Caco-2 (cell line): ENCODE measurements at regions not wholly inside any gene's neighbourhood (a gene's known extent, or its start where the extent isn't known, plus 50 kb on each side); places are given as distances from the start of the nearest gene placed in this dataset.

ENCODE experiments used
- BruUV-seq: library from RNA; stranded (reverse); fragments of 400-500 nt; replicated peaks from 2 replicates; lab custom pipeline; 2021; lab: Mats Ljungman, UMichigan
- CTCF ChIA-PET: fragments of 300-600 bp; sonication (Branson Sonifier 250); formaldehyde crosslinking; loops from one replicate; lab custom pipeline; 2022; ENCODE audit warnings: antibody characterized with exemption; lab: Charles Lee
- POLR2A ChIA-PET: fragments of 300-600 bp; sonication (Branson Sonifier 250); formaldehyde crosslinking; loops from one replicate; lab custom pipeline; 2022; ENCODE audit warnings: antibody characterized with exemption; lab: Charles Lee
- DNase-seq, 2 experiments: peaks; one replicate each; pipeline versions ENCODE4 v3.0.0 to v3.0.0-alpha.2; 2020 to 2022
- H3K27me3 ChIP-seq: replicated peaks from 2 replicates; pipeline ENCODE4 v1.6.0; 2011; ENCODE audit warnings: low read length; ENCODE audit not compliant: control insufficient read depth, insufficient read depth
- H3K36me3 ChIP-seq: 2 replicates; pipeline ENCODE4 v1.5.1; 2011; ENCODE audit warnings: low read length; ENCODE audit not compliant: control insufficient read depth, insufficient read depth
- H3K4me1 ChIP-seq: fragments of 250-450 bp; sonication (Bioruptor Pico); 2 replicates; pipeline ENCODE4 v1.5.1; 2020; ENCODE audit warnings: mild to moderate bottlenecking
- H3K4me3 ChIP-seq: 2 replicates; pipeline ENCODE4 v1.5.1; 2011; ENCODE audit warnings: low read depth, mild to moderate bottlenecking, control low read depth, low read length
- H3K9me3 ChIP-seq: fragments of 250-450 bp; sonication (Bioruptor Pico); 2 replicates; pipeline ENCODE4 v1.5.1; 2020; ENCODE audit warnings: mild to moderate bottlenecking, moderate library complexity
- H3K27ac Mint-ChIP-seq: one replicate; pipeline ENCODE4 v1.8.0; 2022; ENCODE audit warnings: mixed read lengths; ENCODE audit not compliant: unreplicated experiment
- H3K27me3 Mint-ChIP-seq: one replicate; pipeline ENCODE4 v1.8.0; 2022; ENCODE audit warnings: mixed read lengths; ENCODE audit not compliant: insufficient read depth, unreplicated experiment
- H3K36me3 Mint-ChIP-seq: one replicate; pipeline ENCODE4 v1.8.0; 2022; ENCODE audit warnings: mild to moderate bottlenecking, mixed read lengths; ENCODE audit not compliant: insufficient read depth, unreplicated experiment
- H3K4me1 Mint-ChIP-seq: one replicate; pipeline ENCODE4 v1.8.0; 2022; ENCODE audit warnings: low read depth, mixed read lengths; ENCODE audit not compliant: unreplicated experiment
- H3K4me3 Mint-ChIP-seq: one replicate; pipeline ENCODE4 v1.8.0; 2022; ENCODE audit warnings: mild to moderate bottlenecking, moderate library complexity, mixed read lengths; ENCODE audit not compliant: unreplicated experiment
- H3K9me3 Mint-ChIP-seq: one replicate; pipeline ENCODE4 v1.8.0; 2022; ENCODE audit warnings: mixed read lengths; ENCODE audit not compliant: unreplicated experiment
- intact Hi-C: fragments of 100-400 bp; cut with micrococcal nuclease; formaldehyde crosslinking; loops from one replicate; pipeline ENCODE4 v1.10.0; 2022; ENCODE audit not compliant: unreplicated experiment
- TF ChIP-seq, protein P1 (sequence below), 2 experiments: fragments of 200-600 bp in 1 of 2; IDR thresholded peaks; 1 replicate in 1 of 2; 2 replicates in 1 of 2; pipeline versions ENCODE4 v1.5.1 to v1.8.0; 2011 to 2022; ENCODE audit warnings: antibody characterized with exemption in 1 of 2, control low read depth in 1 of 2, inconsistent platforms in 1 of 2, low read depth in 1 of 2, low read length in 1 of 2, mild to moderate bottlenecking in 1 of 2, moderate library complexity in 1 of 2; ENCODE audit not compliant: insufficient read depth in 1 of 2, severe bottlenecking in 1 of 2, unreplicated experiment in 1 of 2

- Mint-ChIP-seq H3K36me3 (no peaks in the 10 kb centered on the region), H3K4me3 (no peak overlapping the region), H3K9me3 (no peaks in the 10 kb centered on the region), H3K4me1 (peaks cover 4% of the 10 kb centered on the region), H3K27ac (no peak overlapping the region), H3K27me3 (no peaks in the 10 kb centered on the region)
- POLR2A ChIA-PET = no interaction called here
- DNase-seq = no peak
- Histone ChIP-seq H3K9me3 (no peaks in the 10 kb centered on the region), H3K4me3 (no peak overlapping the region), H3K27me3 (no peaks in the 10 kb centered on the region), H3K4me1 (peaks cover 8% of the 10 kb centered on the region), H3K36me3 (no peaks in the 10 kb centered on the region)
- CTCF ChIA-PET = interaction anchor here (1.0 kb wide), 1 partner anchor 29 kb away, joined by 3 read pairs; no protein-coding TSS in a partner anchor
- BruUV-seq = no TSS peak
- intact Hi-C loops = no loop called here
- TF ChIP-seq, protein P1, sequence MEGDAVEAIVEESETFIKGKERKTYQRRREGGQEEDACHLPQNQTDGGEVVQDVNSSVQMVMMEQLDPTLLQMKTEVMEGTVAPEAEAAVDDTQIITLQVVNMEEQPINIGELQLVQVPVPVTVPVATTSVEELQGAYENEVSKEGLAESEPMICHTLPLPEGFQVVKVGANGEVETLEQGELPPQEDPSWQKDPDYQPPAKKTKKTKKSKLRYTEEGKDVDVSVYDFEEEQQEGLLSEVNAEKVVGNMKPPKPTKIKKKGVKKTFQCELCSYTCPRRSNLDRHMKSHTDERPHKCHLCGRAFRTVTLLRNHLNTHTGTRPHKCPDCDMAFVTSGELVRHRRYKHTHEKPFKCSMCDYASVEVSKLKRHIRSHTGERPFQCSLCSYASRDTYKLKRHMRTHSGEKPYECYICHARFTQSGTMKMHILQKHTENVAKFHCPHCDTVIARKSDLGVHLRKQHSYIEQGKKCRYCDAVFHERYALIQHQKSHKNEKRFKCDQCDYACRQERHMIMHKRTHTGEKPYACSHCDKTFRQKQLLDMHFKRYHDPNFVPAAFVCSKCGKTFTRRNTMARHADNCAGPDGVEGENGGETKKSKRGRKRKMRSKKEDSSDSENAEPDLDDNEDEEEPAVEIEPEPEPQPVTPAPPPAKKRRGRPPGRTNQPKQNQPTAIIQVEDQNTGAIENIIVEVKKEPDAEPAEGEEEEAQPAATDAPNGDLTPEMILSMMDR (IDR thresholded peaks at IDR 0.05; ENCODE audit: insufficient read depth in 1 of 2, low read depth in 1 of 2, low read length in 1 of 2, severe bottlenecking in 1 of 2, unreplicated experiment in 1 of 2) = no peak
Observed at GRCh38 chr20:50339466-50339901, 148.9 kb downstream of the CEBPB start.

DNA sequence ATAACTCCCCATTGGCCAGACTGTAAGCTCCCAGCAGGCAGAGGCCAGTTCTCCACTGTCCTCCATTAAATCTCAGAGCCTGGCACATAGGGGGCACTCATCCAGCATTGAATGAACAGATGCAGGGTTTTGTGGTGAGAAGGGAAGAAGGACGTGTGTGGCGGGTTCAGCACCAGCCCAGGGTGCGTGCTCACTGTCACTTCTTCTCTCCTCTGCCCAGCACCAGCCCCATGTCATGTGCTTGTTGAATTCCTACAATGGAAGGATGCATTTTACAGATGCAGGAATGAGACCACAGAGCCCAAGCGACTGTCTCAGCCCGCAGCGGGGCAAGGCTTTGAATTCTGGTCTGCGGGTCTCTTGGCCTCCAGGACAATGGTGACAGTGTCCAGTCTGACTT lies 149.9 kb downstream of the CEBPB start:
- H3K9me3 ChIP-seq = no peaks in the 10 kb centered on the region
- Mint-ChIP-seq H3K27ac (no peak overlapping the region), H3K36me3 (no peaks in the 10 kb centered on the region), H3K4me3 (no peak overlapping the region), H3K27me3 (no peaks in the 10 kb centered on the region), H3K4me1 (peaks cover 4% of the 10 kb centered on the region), H3K9me3 (no peaks in the 10 kb centered on the region)
- H3K4me1 ChIP-seq = peaks cover 8% of the 10 kb centered on the region
- BruUV-seq = no TSS peak
- DNase-seq = no peak
- no peaks in the 10 kb centered on the region for H3K36me3 ChIP-seq
- no peak overlapping the region for H3K4me3 ChIP-seq
- ChIA-PET CTCF (no interaction called here), POLR2A (no interaction called here)
- no peaks in the 10 kb centered on the region for H3K27me3 ChIP-seq
- intact Hi-C loops = no loop called here
- TF ChIP-seq, protein P1 (IDR thresholded peaks at IDR 0.05; ENCODE audit: insufficient read depth in 1 of 2, low read depth in 1 of 2, low read length in 1 of 2, severe bottlenecking in 1 of 2, unreplicated experiment in 1 of 2) = no peak

DNA sequence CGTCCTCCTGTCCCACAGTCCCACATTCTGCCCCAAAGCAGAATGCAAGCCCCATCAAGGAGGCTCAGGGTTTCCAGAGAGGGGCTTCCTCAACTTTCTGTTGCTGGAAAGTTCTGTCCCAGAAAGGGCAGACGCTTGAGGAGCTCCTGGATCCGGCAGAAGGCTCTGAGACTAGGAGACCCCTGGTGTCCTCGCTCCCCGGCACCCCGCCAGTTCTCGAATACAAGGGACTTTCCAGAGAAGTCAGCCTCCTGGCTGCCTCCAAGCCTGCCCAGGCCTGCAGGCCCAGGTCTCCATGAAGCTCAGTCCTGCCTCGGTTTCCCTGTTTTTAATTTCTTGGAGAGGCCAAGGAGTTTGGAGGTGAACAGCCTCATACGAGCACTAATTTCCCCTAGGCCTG lies 150.4 kb downstream of the CEBPB start:
- ChIA-PET POLR2A (no interaction called here), CTCF (no interaction called here)
- H3K27ac Mint-ChIP-seq = no peak overlapping the region
- TF ChIP-seq, protein P1 (IDR thresholded peaks at IDR 0.05; ENCODE audit: insufficient read depth in 1 of 2, low read depth in 1 of 2, low read length in 1 of 2, severe bottlenecking in 1 of 2, unreplicated experiment in 1 of 2) = no peak
- no peaks in the 10 kb centered on the region for H3K27me3 Mint-ChIP-seq
- Histone ChIP-seq H3K27me3 (no peaks in the 10 kb centered on the region), H3K4me1 (peaks cover 8% of the 10 kb centered on the region), H3K36me3 (no peaks in the 10 kb centered on the region), H3K4me3 (no peak overlapping the region), H3K9me3 (no peaks in the 10 kb centered on the region)
- no peaks in the 10 kb centered on the region for H3K36me3 Mint-ChIP-seq
- peaks cover 4% of the 10 kb centered on the region for H3K4me1 Mint-ChIP-seq
- H3K9me3 Mint-ChIP-seq = no peaks in the 10 kb centered on the region
- H3K4me3 Mint-ChIP-seq = no peak overlapping the region
- DNase-seq = no peak
- BruUV-seq = no TSS peak
- intact Hi-C loops = no loop called here
